OCI-LY7 (cell line): ENCODE measurements at regions not wholly inside any gene's neighbourhood (a gene's known extent, or its start where the extent isn't known, plus 50 kb on each side); places are given as distances from the start of the nearest gene placed in this dataset.

Experiments
- BruUV-seq: library from RNA; stranded (reverse); fragments of 400-500 nt; replicated peaks from 2 replicates; lab custom pipeline; 2021; lab: Mats Ljungman, UMichigan
- CTCF ChIA-PET: fragments of 300-600 bp; sonication (Branson Sonifier 250); formaldehyde crosslinking; loops from one replicate; lab custom pipeline; 2022; ENCODE audit warnings: antibody characterized with exemption; ENCODE audit not compliant: unreplicated experiment; lab: Charles Lee
- POLR2A ChIA-PET: fragments of 300-600 bp; sonication (Branson Sonifier 250); formaldehyde crosslinking; loops from one replicate; lab custom pipeline; 2022; ENCODE audit warnings: antibody characterized with exemption; lab: Charles Lee
- DNase-seq: peaks from one replicate; pipeline ENCODE4 v3.0.0-alpha.2; 2015; ENCODE audit warnings: low spot score
- H2AFZ ChIP-seq: fragments of 200-600 bp; sonication (generic), shearing (Covaris generic); 2 replicates; pipeline ENCODE4 v1.6.1; 2014; ENCODE audit warnings: mild to moderate bottlenecking, antibody characterized with exemption, low read length, moderate library complexity
- H3K27ac ChIP-seq: fragments of 200-600 bp; sonication (generic); 2 replicates; pipeline ENCODE4 v1.5.1; 2014; ENCODE audit warnings: mixed run types, low read depth, mild to moderate bottlenecking, moderate library complexity, low read length, inconsistent platforms; ENCODE audit not compliant: poor library complexity, severe bottlenecking
- H3K36me3 ChIP-seq: fragments of 200-600 bp; sonication (generic); 2 replicates; pipeline ENCODE4 v1.6.1; 2014; ENCODE audit warnings: mild to moderate bottlenecking, antibody characterized with exemption, low read length, moderate library complexity, mixed read lengths; ENCODE audit not compliant: insufficient read depth
- H3K4me1 ChIP-seq: fragments of 200-600 bp; sonication (generic); 2 replicates; pipeline ENCODE4 v1.5.1; 2014; ENCODE audit warnings: mild to moderate bottlenecking, low read length; ENCODE audit not compliant: insufficient read depth, poor library complexity, severe bottlenecking
- H3K4me2 ChIP-seq: fragments of 200-600 bp; sonication (generic); 2 replicates; pipeline ENCODE4 v1.6.1; 2014; ENCODE audit warnings: mild to moderate bottlenecking, low read length
- H3K4me3 ChIP-seq: fragments of 200-600 bp; sonication (generic); 2 replicates; pipeline ENCODE4 v1.5.1; 2014; ENCODE audit warnings: mild to moderate bottlenecking, low read depth, low read length; ENCODE audit not compliant: poor library complexity, severe bottlenecking
- H3K79me2 ChIP-seq: fragments of 200-600 bp; sonication (generic); 2 replicates; pipeline ENCODE4 v1.6.1; 2016; ENCODE audit warnings: low read depth, mild to moderate bottlenecking, low read length, moderate library complexity, mixed read lengths; ENCODE audit not compliant: insufficient read depth
- H3K9me2 ChIP-seq: fragments of 200-600 bp; sonication (generic); 2 replicates; pipeline ENCODE4 v1.6.1; 2016; ENCODE audit warnings: mild to moderate bottlenecking, low read length, mixed read lengths; ENCODE audit not compliant: insufficient read depth
- H3K9me3 ChIP-seq: fragments of 200-600 bp; sonication (generic); 2 replicates; pipeline ENCODE4 v1.6.1; 2014; ENCODE audit warnings: mild to moderate bottlenecking, mixed run types, low read length, mixed read lengths
- H4K20me1 ChIP-seq: fragments of 200-600 bp; sonication (generic); 2 replicates; pipeline ENCODE4 v1.6.1; 2014; ENCODE audit warnings: mild to moderate bottlenecking, antibody characterized with exemption, low read length, moderate library complexity, mixed read lengths; ENCODE audit not compliant: insufficient read depth
- CTCF ChIP-seq: fragments of 200-600 bp; sonication (generic); conservative IDR thresholded peaks from 2 replicates; pipeline ENCODE4 v1.5.1; 2014; ENCODE audit warnings: mild to moderate bottlenecking, antibody characterized with exemption, low read length, moderate library complexity, mixed read lengths
- EZH2phosphoT487 ChIP-seq: fragments of 200-600 bp; sonication (generic); IDR thresholded peaks from 2 replicates; pipeline ENCODE4 v1.6.1; 2018; ENCODE audit warnings: low read depth, borderline replicate concordance, mild to moderate bottlenecking, mixed run types, antibody characterized with exemption, low read length, moderate library complexity, mixed read lengths
- intact Hi-C: fragments of 100-400 bp; cut with micrococcal nuclease; formaldehyde crosslinking; loops from one replicate; pipeline ENCODE4 v1.10.0; 2022; ENCODE audit not compliant: unreplicated experiment

GRCh38 chr2:223196331-223196730 lies 144.3 kb downstream of the KCNE4 start:
- Histone ChIP-seq H3K79me2 (no peaks in the 10 kb centered on the region), H2AFZ (no peak overlapping the region)
- no peak for TF ChIP-seq EZH2phosphoT487
- TF ChIP-seq CTCF: no peak

DNA sequence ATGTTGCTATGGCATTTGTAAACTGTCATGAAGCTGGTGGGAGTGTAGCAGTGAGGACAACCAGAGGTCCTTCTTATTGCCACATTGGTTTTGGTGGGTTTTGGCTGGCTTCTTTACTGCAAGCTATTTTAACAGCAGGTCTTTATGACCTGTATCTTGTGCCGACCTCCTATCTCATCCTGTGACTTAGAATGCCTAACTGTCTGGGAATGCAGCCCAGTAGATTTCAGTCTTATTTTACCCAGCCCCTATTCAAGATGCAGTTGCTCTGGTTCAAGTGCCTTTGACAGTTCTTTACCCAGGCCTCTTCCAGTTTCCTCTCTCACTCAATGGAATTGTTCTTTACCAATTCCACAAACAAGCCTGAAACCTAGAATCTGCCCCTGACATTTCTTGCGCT lies 145.1 kb downstream of the KCNE4 start:
- Histone ChIP-seq H2AFZ (no peak overlapping the region), H3K9me3 (no peaks in the 10 kb centered on the region), H4K20me1 (no peaks in the 10 kb centered on the region), H3K4me3 (no peak overlapping the region), H3K79me2 (no peaks in the 10 kb centered on the region), H3K36me3 (no peaks in the 10 kb centered on the region), H3K9me2 (no peaks in the 10 kb centered on the region), H3K27ac (no peak overlapping the region), H3K4me2 (no peak overlapping the region), H3K4me1 (no peaks in the 10 kb centered on the region)
- DNase-seq: no peak
- TF ChIP-seq CTCF (no peak), EZH2phosphoT487 (no peak)
- ChIA-PET POLR2A (no interaction called here), CTCF (no interaction called here)
- BruUV-seq: no TSS peak
- intact Hi-C loops: no loop called here

More at GRCh38 chr2:223196331-223196730, 144.3 kb downstream of the KCNE4 start:
- intact Hi-C loops: no loop called here
- H3K4me1 ChIP-seq: no peaks in the 10 kb centered on the region
- POLR2A ChIA-PET: no interaction called here
- H3K27ac ChIP-seq: no peak overlapping the region
- no TSS peak for BruUV-seq
- CTCF ChIA-PET: no interaction called here
- H3K36me3 ChIP-seq: no peaks in the 10 kb centered on the region
- DNase-seq: no peak
- H3K4me2 ChIP-seq: no peak overlapping the region
- no peaks in the 10 kb centered on the region for H4K20me1 ChIP-seq
- no peak overlapping the region for H3K4me3 ChIP-seq
- H3K9me2 ChIP-seq: no peaks in the 10 kb centered on the region
- H3K9me3 ChIP-seq: no peaks in the 10 kb centered on the region

DNA sequence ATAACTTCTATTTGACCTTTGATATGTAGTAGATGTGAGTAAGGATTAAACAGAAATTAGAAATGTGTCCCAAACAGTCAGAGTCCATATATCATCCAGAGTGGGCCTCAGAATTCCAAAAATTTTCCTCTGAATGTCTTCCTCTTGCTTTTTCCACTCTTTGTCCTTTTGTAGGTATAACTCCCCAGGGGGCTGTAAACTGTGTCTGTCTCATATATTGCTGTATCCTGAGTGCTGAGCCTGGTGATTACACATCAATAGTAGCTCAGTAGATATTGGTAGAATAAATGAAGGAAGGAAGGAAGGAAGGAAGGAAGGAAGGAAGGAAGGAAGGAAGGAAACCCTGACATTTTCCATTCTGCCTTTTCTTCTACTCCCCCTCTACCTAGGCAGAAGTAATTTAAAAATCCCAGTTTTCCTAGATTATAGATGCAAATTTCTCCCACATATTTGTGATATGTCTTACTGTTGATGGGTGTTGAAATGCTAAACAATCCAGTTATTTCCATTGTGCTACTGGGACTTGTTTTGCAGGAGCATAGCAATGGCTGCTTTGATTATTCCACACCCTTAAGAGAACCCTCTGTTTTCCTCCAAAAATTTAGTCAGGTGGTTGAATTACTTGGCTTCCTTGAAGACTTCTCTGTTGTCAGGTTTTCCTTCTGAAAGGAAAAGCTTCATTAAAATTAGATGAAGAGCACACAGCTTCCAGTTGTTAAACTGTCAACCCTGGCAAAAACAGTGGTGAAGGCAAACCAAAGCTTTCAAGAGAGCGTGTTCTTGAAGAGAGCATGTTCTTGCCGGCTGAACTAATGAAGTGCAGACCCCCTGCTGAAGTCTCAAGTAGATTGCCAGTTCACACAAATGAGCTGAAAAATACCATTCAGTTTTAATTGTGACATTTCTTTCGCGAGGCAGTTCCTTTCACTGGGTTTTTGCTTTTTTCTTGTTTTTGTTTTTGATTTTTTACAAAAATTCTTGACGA lies 147.8 kb downstream of the KCNE4 start:
- H3K9me3 ChIP-seq: no peaks in the 10 kb centered on the region
- H3K79me2 ChIP-seq: no peaks in the 10 kb centered on the region
- TF ChIP-seq EZH2phosphoT487: no peak
- no peak for TF ChIP-seq CTCF
- intact Hi-C loops: no loop called here
- H3K36me3 ChIP-seq: no peaks in the 10 kb centered on the region
- H3K27ac ChIP-seq: no peak overlapping the region
- no peak for DNase-seq
- H3K4me1 ChIP-seq: no peaks in the 10 kb centered on the region
- H2AFZ ChIP-seq: no peak overlapping the region
- no peaks in the 10 kb centered on the region for H4K20me1 ChIP-seq
- ChIA-PET POLR2A (interaction anchor here (0.6 to 1.3 kb wide), 3 partner anchors 180 to 596 kb away, joined by 3 to 5 read pairs (median 4); no protein-coding TSS in a partner anchor), CTCF (no interaction called here)
- BruUV-seq: no TSS peak
- H3K9me2 ChIP-seq: no peaks in the 10 kb centered on the region
- H3K4me2 ChIP-seq: no peak overlapping the region
- H3K4me3 ChIP-seq: no peak overlapping the region
